HL-60 (cell line): ENCODE measurements at regions not wholly inside any gene's neighbourhood (a gene's known extent, or its start where the extent isn't known, plus 50 kb on each side); places are given as distances from the start of the nearest gene placed in this dataset.

Source experiments
- CTCF ChIP-seq: IDR thresholded peaks from one replicate; pipeline ENCODE4 v1.5.1; 2011; ENCODE audit warnings: low read length, control low read depth, inconsistent platforms; ENCODE audit not compliant: insufficient read depth
- REST ChIP-seq: IDR thresholded peaks from 2 replicates; pipeline ENCODE4 v1.6.1; 2012; ENCODE audit warnings: low read depth; ENCODE audit not compliant: insufficient replicate concordance

- TF ChIP-seq REST = no peak
- TF ChIP-seq CTCF = no peak
Observed at GRCh38 chr4:58070726-58071125, 960.5 kb upstream of the IGFBP7 start.
